ENCODE measurements at regions not wholly inside any gene's neighbourhood (a gene's known extent, or its start where the extent isn't known, plus 50 kb on each side); places are given as distances from the start of the nearest gene placed in this dataset.

DNA sequence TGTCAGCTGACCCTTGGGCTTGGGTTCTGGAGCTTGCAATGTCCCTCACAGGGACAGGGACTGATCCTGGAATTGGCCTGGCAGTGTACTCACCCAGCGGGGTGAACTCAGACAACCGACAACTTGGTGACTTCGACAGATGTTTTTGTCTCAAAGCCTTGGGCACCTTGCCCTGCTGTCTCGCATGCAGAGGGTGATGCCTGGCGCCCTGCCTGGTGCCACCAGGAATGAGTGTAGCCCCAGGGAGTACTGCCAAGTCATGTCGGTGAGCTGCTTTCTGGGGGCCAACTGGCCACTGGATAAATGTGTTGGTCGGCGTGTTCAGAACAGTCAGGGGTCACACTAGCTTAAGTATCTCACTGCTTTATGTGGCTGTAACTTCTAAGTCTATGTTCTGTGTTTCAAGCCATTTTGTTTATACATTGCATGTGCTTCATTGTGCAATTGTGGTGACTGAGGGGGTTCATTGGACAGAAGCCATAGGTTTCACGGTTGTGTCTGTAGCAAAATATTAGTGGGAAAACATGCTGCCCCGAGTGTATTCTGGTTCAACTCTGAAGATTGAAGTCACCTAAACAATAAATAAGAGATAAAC, 96.3 kb upstream of the TNFSF11 start:
- Mint-ChIP-seq H3K9me3 (ENCODE audit: low read depth) (peaks cover 6% of the 10 kb centered on the region), H3K4me1 (ENCODE audit: low read depth) (peaks cover 2% of the 10 kb centered on the region), H3K27me3 (peaks cover 4% of the 10 kb centered on the region), H3K36me3 (ENCODE audit: insufficient read depth) (no peaks in the 10 kb centered on the region), H3K4me3 (ENCODE audit: low read depth) (no peak overlapping the region), H3K27ac (no peak overlapping the region)
- TF ChIP-seq, protein P1, sequence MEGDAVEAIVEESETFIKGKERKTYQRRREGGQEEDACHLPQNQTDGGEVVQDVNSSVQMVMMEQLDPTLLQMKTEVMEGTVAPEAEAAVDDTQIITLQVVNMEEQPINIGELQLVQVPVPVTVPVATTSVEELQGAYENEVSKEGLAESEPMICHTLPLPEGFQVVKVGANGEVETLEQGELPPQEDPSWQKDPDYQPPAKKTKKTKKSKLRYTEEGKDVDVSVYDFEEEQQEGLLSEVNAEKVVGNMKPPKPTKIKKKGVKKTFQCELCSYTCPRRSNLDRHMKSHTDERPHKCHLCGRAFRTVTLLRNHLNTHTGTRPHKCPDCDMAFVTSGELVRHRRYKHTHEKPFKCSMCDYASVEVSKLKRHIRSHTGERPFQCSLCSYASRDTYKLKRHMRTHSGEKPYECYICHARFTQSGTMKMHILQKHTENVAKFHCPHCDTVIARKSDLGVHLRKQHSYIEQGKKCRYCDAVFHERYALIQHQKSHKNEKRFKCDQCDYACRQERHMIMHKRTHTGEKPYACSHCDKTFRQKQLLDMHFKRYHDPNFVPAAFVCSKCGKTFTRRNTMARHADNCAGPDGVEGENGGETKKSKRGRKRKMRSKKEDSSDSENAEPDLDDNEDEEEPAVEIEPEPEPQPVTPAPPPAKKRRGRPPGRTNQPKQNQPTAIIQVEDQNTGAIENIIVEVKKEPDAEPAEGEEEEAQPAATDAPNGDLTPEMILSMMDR (IDR thresholded peaks at IDR 0.05; ENCODE audit: unreplicated experiment): no peak
- DNase-seq (ENCODE audit: low spot score, unreplicated experiment): no peak

- Mint-ChIP-seq H3K4me1 (ENCODE audit: low read depth) (peaks cover 2% of the 10 kb centered on the region), H3K27ac (no peak overlapping the region), H3K27me3 (peaks cover 4% of the 10 kb centered on the region), H3K36me3 (ENCODE audit: insufficient read depth) (no peaks in the 10 kb centered on the region), H3K4me3 (ENCODE audit: low read depth) (no peak overlapping the region), H3K9me3 (ENCODE audit: low read depth) (peaks cover 6% of the 10 kb centered on the region)
- no peak for DNase-seq (ENCODE audit: low spot score, unreplicated experiment)
- TF ChIP-seq, protein P1 (IDR thresholded peaks at IDR 0.05; ENCODE audit: unreplicated experiment): peak; percentile 33
These were observed 95.3 kb upstream of the TNFSF11 start for GRCh38 chr13:42478531-42479156.

GRCh38 chr13:42484386-42484785, 89.6 kb upstream of the TNFSF11 start:
- Mint-ChIP-seq H3K4me3 (ENCODE audit: low read depth) (no peak overlapping the region), H3K27me3 (no peaks in the 10 kb centered on the region), H3K36me3 (ENCODE audit: insufficient read depth) (no peaks in the 10 kb centered on the region), H3K4me1 (ENCODE audit: low read depth) (peaks cover 3% of the 10 kb centered on the region), H3K27ac (no peak overlapping the region), H3K9me3 (ENCODE audit: low read depth) (no peaks in the 10 kb centered on the region)
- no peak for DNase-seq (ENCODE audit: low spot score, unreplicated experiment)
- TF ChIP-seq, protein P1 (IDR thresholded peaks at IDR 0.05; ENCODE audit: unreplicated experiment): no peak

- Mint-ChIP-seq H3K4me3 (ENCODE audit: low read depth) (no peak overlapping the region), H3K27ac (no peak overlapping the region), H3K36me3 (ENCODE audit: insufficient read depth) (no peaks in the 10 kb centered on the region), H3K4me1 (ENCODE audit: low read depth) (peaks cover 3% of the 10 kb centered on the region), H3K9me3 (ENCODE audit: low read depth) (no peaks in the 10 kb centered on the region), H3K27me3 (no peaks in the 10 kb centered on the region)
- TF ChIP-seq, protein P1 (IDR thresholded peaks at IDR 0.05; ENCODE audit: unreplicated experiment): no peak
- no peak for DNase-seq (ENCODE audit: low spot score, unreplicated experiment)
These were observed 88.7 kb upstream of the TNFSF11 start for GRCh38 chr13:42485272-42485671.

GRCh38 chr13:42486711-42487198, 87.2 kb upstream of the TNFSF11 start:
- no peak overlapping the region for H3K4me3 Mint-ChIP-seq (ENCODE audit: low read depth)

More at GRCh38 chr13:42486711-42487198, 87.2 kb upstream of the TNFSF11 start:
- Mint-ChIP-seq H3K9me3 (ENCODE audit: low read depth) (no peaks in the 10 kb centered on the region), H3K27ac (no peak overlapping the region), H3K4me1 (ENCODE audit: low read depth) (peaks cover 3% of the 10 kb centered on the region), H3K27me3 (no peaks in the 10 kb centered on the region), H3K36me3 (ENCODE audit: insufficient read depth) (no peaks in the 10 kb centered on the region)
- TF ChIP-seq, protein P1 (IDR thresholded peaks at IDR 0.05; ENCODE audit: unreplicated experiment): no peak
- no peak for DNase-seq (ENCODE audit: low spot score, unreplicated experiment)
